ENCODE measurements at regions not wholly inside any gene's neighbourhood (a gene's known extent, or its start where the extent isn't known, plus 50 kb on each side); places are given as distances from the start of the nearest gene placed in this dataset.

- Mint-ChIP-seq H3K4me3 (no peak overlapping the region), H3K4me1 (peaks cover 9% of the 10 kb centered on the region; the same call in 2 of the 3 replicates), H3K9me3 (no peaks in the 10 kb centered on the region), H3K27ac (no peak overlapping the region), H3K27me3 (ENCODE audit: insufficient read depth, low read depth, poor library complexity) (peaks cover 2% of the 10 kb centered on the region), H3K36me3 (ENCODE audit: low read depth) (peaks cover 2% of the 10 kb centered on the region; the same call in 1 of the 3 replicates)
- Histone ChIP-seq H3K4me3 (no peak overlapping the region), H2AFZ (no peak overlapping the region), H3K9me2 (ENCODE audit: insufficient read depth) (no peaks in the 10 kb centered on the region), H3K4me2 (no peak overlapping the region), H3F3A (replicated peaks; ENCODE audit: low read depth) (no peaks in the 10 kb centered on the region), H3K36me3 (ENCODE audit: insufficient read depth) (no peaks in the 10 kb centered on the region), H3K27me3 (ENCODE audit: insufficient read depth) (no peaks in the 10 kb centered on the region), H3K79me2 (replicated peaks; ENCODE audit: insufficient read depth) (no peaks in the 10 kb centered on the region), H3K27ac (ENCODE audit: low read depth) (no peak overlapping the region), H4K20me1 (replicated peaks; ENCODE audit: insufficient read depth) (no peaks in the 10 kb centered on the region), H3K4me1 (ENCODE audit: insufficient read depth) (no peaks in the 10 kb centered on the region)
- TF ChIP-seq, protein P1, sequence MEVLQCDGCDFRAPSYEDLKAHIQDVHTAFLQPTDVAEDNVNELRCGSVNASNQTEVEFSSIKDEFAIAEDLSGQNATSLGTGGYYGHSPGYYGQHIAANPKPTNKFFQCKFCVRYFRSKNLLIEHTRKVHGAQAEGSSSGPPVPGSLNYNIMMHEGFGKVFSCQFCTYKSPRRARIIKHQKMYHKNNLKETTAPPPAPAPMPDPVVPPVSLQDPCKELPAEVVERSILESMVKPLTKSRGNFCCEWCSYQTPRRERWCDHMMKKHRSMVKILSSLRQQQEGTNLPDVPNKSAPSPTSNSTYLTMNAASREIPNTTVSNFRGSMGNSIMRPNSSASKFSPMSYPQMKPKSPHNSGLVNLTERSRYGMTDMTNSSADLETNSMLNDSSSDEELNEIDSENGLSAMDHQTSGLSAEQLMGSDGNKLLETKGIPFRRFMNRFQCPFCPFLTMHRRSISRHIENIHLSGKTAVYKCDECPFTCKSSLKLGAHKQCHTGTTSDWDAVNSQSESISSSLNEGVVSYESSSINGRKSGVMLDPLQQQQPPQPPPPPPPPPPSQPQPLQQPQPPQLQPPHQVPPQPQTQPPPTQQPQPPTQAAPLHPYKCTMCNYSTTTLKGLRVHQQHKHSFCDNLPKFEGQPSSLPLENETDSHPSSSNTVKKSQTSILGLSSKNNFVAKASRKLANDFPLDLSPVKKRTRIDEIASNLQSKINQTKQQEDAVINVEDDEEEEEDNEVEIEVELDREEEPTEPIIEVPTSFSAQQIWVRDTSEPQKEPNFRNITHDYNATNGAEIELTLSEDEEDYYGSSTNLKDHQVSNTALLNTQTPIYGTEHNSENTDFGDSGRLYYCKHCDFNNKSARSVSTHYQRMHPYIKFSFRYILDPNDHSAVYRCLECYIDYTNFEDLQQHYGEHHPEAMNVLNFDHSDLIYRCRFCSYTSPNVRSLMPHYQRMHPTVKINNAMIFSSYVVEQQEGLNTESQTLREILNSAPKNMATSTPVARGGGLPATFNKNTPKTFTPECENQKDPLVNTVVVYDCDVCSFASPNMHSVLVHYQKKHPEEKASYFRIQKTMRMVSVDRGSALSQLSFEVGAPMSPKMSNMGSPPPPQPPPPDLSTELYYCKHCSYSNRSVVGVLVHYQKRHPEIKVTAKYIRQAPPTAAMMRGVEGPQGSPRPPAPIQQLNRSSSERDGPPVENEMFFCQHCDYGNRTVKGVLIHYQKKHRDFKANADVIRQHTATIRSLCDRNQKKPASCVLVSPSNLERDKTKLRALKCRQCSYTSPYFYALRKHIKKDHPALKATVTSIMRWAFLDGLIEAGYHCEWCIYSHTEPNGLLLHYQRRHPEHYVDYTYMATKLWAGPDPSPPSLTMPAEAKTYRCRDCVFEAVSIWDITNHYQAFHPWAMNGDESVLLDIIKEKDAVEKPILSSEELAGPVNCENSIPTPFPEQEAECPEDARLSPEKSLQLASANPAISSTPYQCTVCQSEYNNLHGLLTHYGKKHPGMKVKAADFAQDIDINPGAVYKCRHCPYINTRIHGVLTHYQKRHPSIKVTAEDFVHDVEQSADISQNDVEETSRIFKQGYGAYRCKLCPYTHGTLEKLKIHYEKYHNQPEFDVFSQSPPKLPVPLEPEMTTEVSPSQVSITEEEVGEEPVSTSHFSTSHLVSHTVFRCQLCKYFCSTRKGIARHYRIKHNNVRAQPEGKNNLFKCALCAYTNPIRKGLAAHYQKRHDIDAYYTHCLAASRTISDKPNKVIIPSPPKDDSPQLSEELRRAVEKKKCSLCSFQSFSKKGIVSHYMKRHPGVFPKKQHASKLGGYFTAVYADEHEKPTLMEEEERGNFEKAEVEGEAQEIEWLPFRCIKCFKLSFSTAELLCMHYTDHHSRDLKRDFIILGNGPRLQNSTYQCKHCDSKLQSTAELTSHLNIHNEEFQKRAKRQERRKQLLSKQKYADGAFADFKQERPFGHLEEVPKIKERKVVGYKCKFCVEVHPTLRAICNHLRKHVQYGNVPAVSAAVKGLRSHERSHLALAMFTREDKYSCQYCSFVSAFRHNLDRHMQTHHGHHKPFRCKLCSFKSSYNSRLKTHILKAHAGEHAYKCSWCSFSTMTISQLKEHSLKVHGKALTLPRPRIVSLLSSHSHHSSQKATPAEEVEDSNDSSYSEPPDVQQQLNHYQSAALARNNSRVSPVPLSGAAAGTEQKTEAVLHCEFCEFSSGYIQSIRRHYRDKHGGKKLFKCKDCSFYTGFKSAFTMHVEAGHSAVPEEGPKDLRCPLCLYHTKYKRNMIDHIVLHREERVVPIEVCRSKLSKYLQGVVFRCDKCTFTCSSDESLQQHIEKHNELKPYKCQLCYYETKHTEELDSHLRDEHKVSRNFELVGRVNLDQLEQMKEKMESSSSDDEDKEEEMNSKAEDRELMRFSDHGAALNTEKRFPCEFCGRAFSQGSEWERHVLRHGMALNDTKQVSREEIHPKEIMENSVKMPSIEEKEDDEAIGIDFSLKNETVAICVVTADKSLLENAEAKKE (CRISPR knock-in tag; IDR thresholded peaks at IDR 0.05): peak; percentile 41; the same call in 1 of the 2 replicates
- TF ChIP-seq CREB1 (CRISPR knock-in tag; IDR thresholded peaks at IDR 0.05; ENCODE audit: low read depth) (no peak), CTCF (conservative IDR thresholded peaks at IDR 0.05; ENCODE audit: low read depth in 2 of 2) (peak; percentile 87 to 95)
- ATAC-seq (peak; percentile 98), DNase-seq (ENCODE audit: low spot score) (peak; percentile 87)
Observed at GRCh38 chr5:30040488-30041118, 1152.9 kb upstream of the CDH6 start.

Data from GM23338 (cell line).